Neural crest cell (in vitro differentiated cells): ENCODE measurements at regions not wholly inside any gene's neighbourhood (a gene's known extent, or its start where the extent isn't known, plus 50 kb on each side); places are given as distances from the start of the nearest gene placed in this dataset.
"Not testable (repeated sequence)": the region's sequence is repeated elsewhere in the genome, so short reads cannot be mapped to it uniquely, and the experiment has no call there.

Experiments used
- DNase-seq: peaks from one replicate; pipeline ENCODE4 v3.0.0; 2021; ENCODE audit warnings: low read depth, mixed read lengths, low spot score
- H3K27ac Mint-ChIP-seq: one replicate; pipeline ENCODE4 v1.8.0; 2021; ENCODE audit warnings: mild to moderate bottlenecking, mixed read lengths; ENCODE audit not compliant: unreplicated experiment
- H3K27me3 Mint-ChIP-seq: 2 replicates; pipeline ENCODE4 v1.8.0; 2021; ENCODE audit warnings: low read depth, mild to moderate bottlenecking, mixed read lengths
- H3K36me3 Mint-ChIP-seq: 2 replicates; pipeline ENCODE4 v1.8.0; 2021; ENCODE audit warnings: low read depth, mild to moderate bottlenecking, mixed read lengths
- H3K4me1 Mint-ChIP-seq: 2 replicates; pipeline ENCODE4 v1.8.0; 2021; ENCODE audit warnings: mixed read lengths
- H3K4me3 Mint-ChIP-seq: one replicate; pipeline ENCODE4 v1.8.0; 2021; ENCODE audit warnings: mild to moderate bottlenecking, mixed read lengths
- H3K9me3 Mint-ChIP-seq: 2 replicates; pipeline ENCODE4 v1.8.0; 2021; ENCODE audit warnings: mixed read lengths
- TF ChIP-seq, protein P1 (sequence below): fragments of 200-600 bp; sonication (generic); conservative IDR thresholded peaks from 2 replicates; pipeline ENCODE4 v1.5.0; 2021; ENCODE audit warnings: antibody characterized with exemption, mild to moderate bottlenecking

- H3K9me3 Mint-ChIP-seq: no peaks in the 10 kb centered on the region
- H3K36me3 Mint-ChIP-seq: peaks cover 2% of the 10 kb centered on the region
- TF ChIP-seq, protein P1, sequence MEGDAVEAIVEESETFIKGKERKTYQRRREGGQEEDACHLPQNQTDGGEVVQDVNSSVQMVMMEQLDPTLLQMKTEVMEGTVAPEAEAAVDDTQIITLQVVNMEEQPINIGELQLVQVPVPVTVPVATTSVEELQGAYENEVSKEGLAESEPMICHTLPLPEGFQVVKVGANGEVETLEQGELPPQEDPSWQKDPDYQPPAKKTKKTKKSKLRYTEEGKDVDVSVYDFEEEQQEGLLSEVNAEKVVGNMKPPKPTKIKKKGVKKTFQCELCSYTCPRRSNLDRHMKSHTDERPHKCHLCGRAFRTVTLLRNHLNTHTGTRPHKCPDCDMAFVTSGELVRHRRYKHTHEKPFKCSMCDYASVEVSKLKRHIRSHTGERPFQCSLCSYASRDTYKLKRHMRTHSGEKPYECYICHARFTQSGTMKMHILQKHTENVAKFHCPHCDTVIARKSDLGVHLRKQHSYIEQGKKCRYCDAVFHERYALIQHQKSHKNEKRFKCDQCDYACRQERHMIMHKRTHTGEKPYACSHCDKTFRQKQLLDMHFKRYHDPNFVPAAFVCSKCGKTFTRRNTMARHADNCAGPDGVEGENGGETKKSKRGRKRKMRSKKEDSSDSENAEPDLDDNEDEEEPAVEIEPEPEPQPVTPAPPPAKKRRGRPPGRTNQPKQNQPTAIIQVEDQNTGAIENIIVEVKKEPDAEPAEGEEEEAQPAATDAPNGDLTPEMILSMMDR: no peak
- no peak overlapping the region for H3K27ac Mint-ChIP-seq
- peaks cover 13% of the 10 kb centered on the region for H3K27me3 Mint-ChIP-seq
- H3K4me3 Mint-ChIP-seq: no peak overlapping the region
- peaks cover 32% of the 10 kb centered on the region for H3K4me1 Mint-ChIP-seq
- no peak for DNase-seq
Measured at GRCh38 chr2:75405000-75405399, 155.7 kb downstream of the EVA1A start.

GRCh38 chr2:75403991-75404428, 156.7 kb downstream of the EVA1A start:
- Mint-ChIP-seq H3K4me1 (peaks cover 32% of the 10 kb centered on the region), H3K27ac (no peak overlapping the region), H3K27me3 (peaks cover 17% of the 10 kb centered on the region), H3K36me3 (no peaks in the 10 kb centered on the region), H3K9me3 (no peaks in the 10 kb centered on the region), H3K4me3 (no peak overlapping the region)
- no peak for DNase-seq
- TF ChIP-seq, protein P1: peak; percentile 88

GRCh38 chr2:75396314-75396713, 164.4 kb downstream of the EVA1A start:
- TF ChIP-seq, protein P1: no peak
- no peak overlapping the region for H3K4me3 Mint-ChIP-seq
- peaks cover 7% of the 10 kb centered on the region for H3K27me3 Mint-ChIP-seq
- DNase-seq: no peak
- H3K27ac Mint-ChIP-seq: no peak overlapping the region
- peaks cover 8% of the 10 kb centered on the region for H3K9me3 Mint-ChIP-seq
- peaks cover 3% of the 10 kb centered on the region for H3K36me3 Mint-ChIP-seq
- H3K4me1 Mint-ChIP-seq: no peaks in the 10 kb centered on the region

GRCh38 chr2:75394764-75395163, 166.0 kb downstream of the EVA1A start:
- not testable (repeated sequence) for DNase-seq, H3K36me3 Mint-ChIP-seq, H3K27me3 Mint-ChIP-seq, H3K9me3 Mint-ChIP-seq, H3K4me1 Mint-ChIP-seq, H3K27ac Mint-ChIP-seq, H3K4me3 Mint-ChIP-seq

- peaks cover 6% of the 10 kb centered on the region for H3K36me3 Mint-ChIP-seq
- TF ChIP-seq, protein P1: no peak
- H3K9me3 Mint-ChIP-seq: peaks cover 2% of the 10 kb centered on the region
- H3K27me3 Mint-ChIP-seq: no peaks in the 10 kb centered on the region
- DNase-seq: no peak
- H3K27ac Mint-ChIP-seq: no peak overlapping the region
- no peak overlapping the region for H3K4me3 Mint-ChIP-seq
- H3K4me1 Mint-ChIP-seq: no peaks in the 10 kb centered on the region
Measured at GRCh38 chr2:75390169-75390568, 170.6 kb downstream of the EVA1A start.

- TF ChIP-seq, protein P1: no peak
- Mint-ChIP-seq H3K9me3 (peaks cover 4% of the 10 kb centered on the region), H3K4me3 (no peak overlapping the region), H3K27me3 (no peaks in the 10 kb centered on the region), H3K36me3 (peaks cover 6% of the 10 kb centered on the region), H3K27ac (no peak overlapping the region), H3K4me1 (no peaks in the 10 kb centered on the region)
- no peak for DNase-seq
Measured at GRCh38 chr2:75389271-75389670, 171.5 kb downstream of the EVA1A start.
